ENCODE measurements at regions not wholly inside any gene's neighbourhood (a gene's known extent, or its start where the extent isn't known, plus 50 kb on each side); places are given as distances from the start of the nearest gene placed in this dataset.
"Not testable (repeated sequence)": the region's sequence is repeated elsewhere in the genome, so short reads cannot be mapped to it uniquely, and the experiment has no call there.

- ChIA-PET POLR2A (no interaction called here), CTCF (interaction anchor here (1.0 kb wide), 1 partner anchor 12 kb away, joined by 3 read pairs; no protein-coding TSS in a partner anchor)
- DNase-seq (ENCODE audit: extremely low spot score): no peak
- TF ChIP-seq, protein P1, sequence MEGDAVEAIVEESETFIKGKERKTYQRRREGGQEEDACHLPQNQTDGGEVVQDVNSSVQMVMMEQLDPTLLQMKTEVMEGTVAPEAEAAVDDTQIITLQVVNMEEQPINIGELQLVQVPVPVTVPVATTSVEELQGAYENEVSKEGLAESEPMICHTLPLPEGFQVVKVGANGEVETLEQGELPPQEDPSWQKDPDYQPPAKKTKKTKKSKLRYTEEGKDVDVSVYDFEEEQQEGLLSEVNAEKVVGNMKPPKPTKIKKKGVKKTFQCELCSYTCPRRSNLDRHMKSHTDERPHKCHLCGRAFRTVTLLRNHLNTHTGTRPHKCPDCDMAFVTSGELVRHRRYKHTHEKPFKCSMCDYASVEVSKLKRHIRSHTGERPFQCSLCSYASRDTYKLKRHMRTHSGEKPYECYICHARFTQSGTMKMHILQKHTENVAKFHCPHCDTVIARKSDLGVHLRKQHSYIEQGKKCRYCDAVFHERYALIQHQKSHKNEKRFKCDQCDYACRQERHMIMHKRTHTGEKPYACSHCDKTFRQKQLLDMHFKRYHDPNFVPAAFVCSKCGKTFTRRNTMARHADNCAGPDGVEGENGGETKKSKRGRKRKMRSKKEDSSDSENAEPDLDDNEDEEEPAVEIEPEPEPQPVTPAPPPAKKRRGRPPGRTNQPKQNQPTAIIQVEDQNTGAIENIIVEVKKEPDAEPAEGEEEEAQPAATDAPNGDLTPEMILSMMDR (IDR thresholded peaks at IDR 0.05; ENCODE audit: control extremely low read depth, extremely low read depth, low read depth, missing control alignments): no peak
These were observed 922.3 kb upstream of the LRFN5 start for GRCh38 chr14:40684328-40684727.

DNA sequence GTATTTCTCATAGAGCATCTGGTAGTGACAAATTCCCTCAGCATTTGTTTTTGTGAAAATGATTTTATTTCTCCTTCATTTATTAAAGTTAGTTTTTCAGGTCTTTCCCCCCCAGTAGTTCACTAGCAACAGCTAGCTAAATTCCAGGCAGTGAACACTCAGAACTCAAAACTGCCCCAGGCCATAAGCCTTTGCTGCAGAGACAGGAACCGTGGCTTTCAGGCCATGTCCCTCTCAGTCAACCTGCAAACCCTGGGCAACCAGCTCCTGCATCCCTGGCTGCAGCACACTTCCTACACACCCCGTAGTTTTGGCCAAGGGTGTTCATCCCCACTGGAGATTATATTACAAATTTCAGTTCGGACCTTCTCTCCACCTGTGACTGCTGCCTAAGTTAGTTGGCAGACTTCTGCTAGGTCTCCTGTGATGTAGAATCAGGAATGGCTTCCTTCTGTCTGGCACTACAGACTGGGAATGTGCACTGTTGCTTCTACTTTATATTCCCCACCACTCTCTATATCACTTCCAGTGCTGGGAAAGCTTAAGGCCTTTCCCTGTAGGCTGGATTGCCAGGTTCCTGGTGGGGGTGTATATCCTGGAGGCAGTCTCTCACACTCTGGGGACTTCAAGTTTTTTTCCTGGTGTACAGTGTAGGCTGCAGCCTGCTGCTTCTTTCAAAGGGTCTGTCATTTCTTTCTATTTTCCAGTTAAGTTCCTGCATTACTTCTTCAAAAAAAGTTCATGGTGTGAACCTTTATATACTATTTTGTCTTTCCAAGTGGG lies 924.4 kb upstream of the LRFN5 start:
- ChIA-PET CTCF (no interaction called here), POLR2A (no interaction called here)

DNA sequence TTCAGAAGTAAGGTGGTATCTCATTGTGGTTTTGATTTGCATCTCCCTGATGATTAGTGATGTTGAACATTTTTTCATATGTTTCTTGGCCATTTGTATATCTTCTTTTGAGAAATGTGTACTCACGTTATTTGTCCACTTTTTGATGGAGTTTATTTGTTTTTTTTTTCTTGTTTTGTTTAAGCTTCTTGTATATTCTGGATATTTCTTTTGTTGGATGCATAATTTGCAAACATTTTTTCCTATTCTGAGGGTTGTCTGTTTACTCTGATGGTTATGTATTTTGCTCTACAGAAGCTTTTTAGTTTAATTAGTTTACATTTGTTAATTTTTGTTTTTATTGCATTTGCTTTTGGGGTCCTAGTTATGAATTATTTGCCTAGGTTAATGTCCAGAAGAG lies 927.4 kb upstream of the LRFN5 start:
- POLR2A ChIA-PET: no interaction called here
- TF ChIP-seq, protein P1 (IDR thresholded peaks at IDR 0.05; ENCODE audit: control extremely low read depth, extremely low read depth, low read depth, missing control alignments): no peak
- CTCF ChIA-PET: no interaction called here
- DNase-seq (ENCODE audit: extremely low spot score): no peak

More for the DNA sequence above, 924.4 kb upstream of the LRFN5 start:
- TF ChIP-seq, protein P1 (IDR thresholded peaks at IDR 0.05; ENCODE audit: control extremely low read depth, extremely low read depth, low read depth, missing control alignments): no peak
- DNase-seq (ENCODE audit: extremely low spot score): no peak

DNA sequence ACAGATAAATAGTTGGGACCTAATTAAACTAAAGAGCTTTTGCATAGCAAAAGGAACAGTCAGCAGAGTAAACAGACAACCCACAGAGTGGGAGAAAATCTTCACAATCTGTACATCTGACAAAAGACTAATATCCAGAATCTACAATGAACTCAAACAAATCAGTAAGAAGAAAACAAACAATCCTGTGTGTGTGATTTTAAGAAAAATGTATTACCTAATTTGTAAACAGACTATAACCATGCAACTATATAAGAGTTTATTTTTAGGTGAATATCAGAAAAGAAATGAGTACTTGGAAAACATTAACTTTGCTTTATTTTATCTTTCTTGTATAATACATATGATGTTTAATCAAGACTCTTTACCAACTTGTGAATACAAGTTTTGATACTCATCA lies 929.5 kb upstream of the LRFN5 start:
- POLR2A ChIA-PET; DNase-seq (ENCODE audit: extremely low spot score); CTCF ChIA-PET: not testable (repeated sequence)

GRCh38 chr14:40674502-40674901 lies 932.2 kb upstream of the LRFN5 start:
- TF ChIP-seq, protein P1 (IDR thresholded peaks at IDR 0.05; ENCODE audit: control extremely low read depth, extremely low read depth, low read depth, missing control alignments): no peak
- POLR2A ChIA-PET: no interaction called here

GRCh38 chr14:40656311-40656710 lies 950.4 kb upstream of the LRFN5 start:
- TF ChIP-seq, protein P1 (IDR thresholded peaks at IDR 0.05; ENCODE audit: control extremely low read depth, extremely low read depth, low read depth, missing control alignments): no peak
- POLR2A ChIA-PET: no interaction called here
- DNase-seq (ENCODE audit: extremely low spot score): no peak
- CTCF ChIA-PET: no interaction called here

More at GRCh38 chr14:40674502-40674901, 932.2 kb upstream of the LRFN5 start:
- no peak for DNase-seq (ENCODE audit: extremely low spot score)
- CTCF ChIA-PET: no interaction called here

DNA sequence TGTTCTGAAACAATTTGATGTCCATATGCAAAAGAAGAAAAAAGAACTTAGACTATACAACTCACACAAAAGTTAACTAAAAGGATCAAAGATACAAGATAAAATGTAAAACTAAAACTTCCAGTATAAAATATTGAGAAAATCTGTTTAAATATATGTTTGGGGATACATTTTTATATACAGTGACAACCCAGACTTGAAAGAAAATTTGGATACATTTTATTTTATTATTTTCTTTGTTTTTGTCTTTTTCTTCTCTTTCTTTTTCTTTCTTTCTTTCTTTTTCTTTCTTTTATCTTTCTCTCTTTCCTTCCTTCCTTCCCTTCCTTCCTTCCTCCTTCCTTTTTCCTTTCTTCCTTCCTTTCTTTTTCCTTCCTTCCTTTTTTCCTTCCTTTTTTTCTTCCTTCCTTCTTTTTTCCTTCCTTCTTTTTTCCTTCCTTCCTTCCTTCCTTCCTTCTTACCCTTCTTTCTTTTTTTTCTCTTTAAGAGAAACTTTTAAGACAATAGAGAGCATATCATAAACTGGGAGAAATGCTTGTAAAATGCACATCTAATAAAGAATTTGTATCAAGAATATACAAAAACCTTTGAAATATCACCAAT lies 954.5 kb upstream of the LRFN5 start:
- no peak for DNase-seq (ENCODE audit: extremely low spot score)
- TF ChIP-seq, protein P1 (IDR thresholded peaks at IDR 0.05; ENCODE audit: control extremely low read depth, extremely low read depth, low read depth, missing control alignments): no peak
- ChIA-PET CTCF (no interaction called here), POLR2A (no interaction called here)
